GM18907 (cell line): ENCODE measurements at regions not wholly inside any gene's neighbourhood (a gene's known extent, or its start where the extent isn't known, plus 50 kb on each side); places are given as distances from the start of the nearest gene placed in this dataset.
"Not testable (repeated sequence)": the region's sequence is repeated elsewhere in the genome, so short reads cannot be mapped to it uniquely, and the experiment has no call there.

Experiments
- ATAC-seq: cut with Tn5 transposase; IDR thresholded peaks from one replicate; pipeline ENCODE4 v1.9.1; 2021; ENCODE audit warnings: mild to moderate bottlenecking, moderate library complexity; ENCODE audit not compliant: unreplicated experiment

DNA sequence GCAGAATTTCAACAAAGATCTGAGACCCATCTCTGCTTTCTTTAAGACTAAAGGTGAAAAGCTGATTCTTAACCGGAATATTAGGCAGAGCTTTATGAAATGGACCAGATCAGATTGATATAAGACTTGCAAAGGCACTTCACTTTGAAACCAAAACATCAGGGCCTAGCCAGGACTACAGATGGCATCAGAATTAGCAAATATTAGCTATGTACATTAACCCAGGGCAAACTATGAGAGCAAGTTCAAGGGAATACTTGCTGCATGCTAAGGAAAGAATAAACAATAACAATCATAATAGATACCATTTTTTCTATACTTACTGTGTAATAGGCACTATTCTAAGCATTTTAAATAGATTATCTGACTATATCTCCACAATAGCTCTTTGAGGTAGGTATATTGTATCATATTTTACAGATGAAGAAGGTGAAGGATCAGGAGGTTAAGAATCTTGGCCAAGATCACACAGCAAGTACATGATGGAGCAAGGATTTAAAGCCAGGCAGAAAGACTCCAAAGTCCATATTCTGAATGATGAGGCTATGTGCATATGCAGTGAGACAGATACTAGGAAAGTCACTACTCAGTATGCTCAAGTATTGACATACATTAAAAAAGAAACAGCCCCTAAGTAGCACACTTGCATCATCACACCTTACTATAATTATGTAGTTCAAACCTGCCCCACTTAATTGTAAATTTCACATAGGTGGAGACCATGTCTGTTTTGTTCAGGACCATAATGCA lies 209.3 kb upstream of the PKN2 start:
- no peak for ATAC-seq

DNA sequence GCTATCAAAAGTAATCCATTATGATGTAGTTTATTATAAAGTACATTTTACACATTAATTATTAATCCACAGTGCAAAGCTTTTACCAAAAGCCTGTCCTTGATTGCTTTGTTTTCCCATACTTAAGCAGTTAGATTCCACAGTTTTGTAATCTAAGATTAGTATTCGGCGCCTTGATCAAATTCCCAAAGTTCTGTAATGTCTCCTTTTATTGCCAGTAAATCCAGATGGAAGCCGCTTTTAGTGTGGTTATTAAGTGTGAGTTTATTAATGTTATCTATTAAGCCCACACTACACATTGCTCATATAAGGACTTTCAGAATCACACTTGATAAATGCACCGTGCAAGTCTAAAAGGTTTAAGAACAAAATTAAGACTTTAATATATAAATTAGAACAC lies 199.2 kb upstream of the PKN2 start:
- no peak for ATAC-seq

GRCh38 chr1:88488237-88488636 lies 195.8 kb upstream of the PKN2 start:
- ATAC-seq: no peak

DNA sequence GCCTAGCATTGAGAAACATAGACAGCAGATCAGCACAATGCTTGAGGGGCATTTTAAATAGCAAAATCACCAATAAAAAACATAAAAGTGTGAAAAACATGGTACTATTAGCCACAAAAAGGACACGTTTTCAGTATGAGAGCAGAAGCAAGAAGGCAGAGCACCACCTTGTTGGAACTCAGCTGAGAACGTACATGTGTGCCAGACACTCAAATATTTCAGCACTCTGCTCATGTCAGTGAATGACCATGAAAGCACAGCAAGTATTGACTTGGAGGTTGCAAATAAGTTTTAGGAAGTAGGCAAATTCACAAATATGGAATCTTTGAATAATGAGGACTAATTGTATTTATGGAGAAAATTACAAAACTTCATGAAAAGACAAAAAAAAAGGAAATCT lies 193.4 kb upstream of the PKN2 start:
- ATAC-seq: no peak

GRCh38 chr1:88499671-88500070 lies 184.4 kb upstream of the PKN2 start:
- ATAC-seq: no peak

GRCh38 chr1:88502886-88503285 lies 181.2 kb upstream of the PKN2 start:
- ATAC-seq: no peak

GRCh38 chr1:88503646-88504045 lies 180.4 kb upstream of the PKN2 start:
- no peak for ATAC-seq

DNA sequence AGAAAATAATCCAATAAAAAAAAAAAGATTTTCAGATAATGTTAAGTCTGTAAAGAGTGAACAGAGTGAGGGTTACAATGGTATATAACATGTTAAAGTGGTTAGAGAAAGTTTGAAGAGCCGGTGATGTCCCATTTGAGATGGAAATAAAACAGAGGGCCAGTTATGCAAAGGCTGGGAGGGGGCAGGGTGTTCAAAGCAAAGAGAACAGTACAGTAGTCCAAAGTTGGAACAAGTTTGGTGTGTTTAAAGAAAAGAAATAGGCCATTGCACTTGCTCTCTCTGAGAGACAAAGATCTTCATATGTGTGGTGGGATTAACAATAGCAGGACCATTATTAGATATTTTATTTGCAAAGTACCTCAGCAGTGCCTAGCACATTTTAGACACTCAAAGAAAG lies 179.5 kb upstream of the PKN2 start:
- no peak for ATAC-seq

- ATAC-seq: no peak
Measured at GRCh38 chr1:88509379-88509778, 174.7 kb upstream of the PKN2 start.

GRCh38 chr1:88514544-88515060 lies 169.5 kb upstream of the PKN2 start:
- no peak for ATAC-seq

GRCh38 chr1:88517499-88517898 lies 166.6 kb upstream of the PKN2 start:
- not testable (repeated sequence) for ATAC-seq

GRCh38 chr1:88519156-88519555 lies 164.9 kb upstream of the PKN2 start:
- no peak for ATAC-seq

GRCh38 chr1:88523854-88524528 lies 160.1 kb upstream of the PKN2 start:
- ATAC-seq: no peak

GRCh38 chr1:88526456-88526855 lies 157.6 kb upstream of the PKN2 start:
- no peak for ATAC-seq

DNA sequence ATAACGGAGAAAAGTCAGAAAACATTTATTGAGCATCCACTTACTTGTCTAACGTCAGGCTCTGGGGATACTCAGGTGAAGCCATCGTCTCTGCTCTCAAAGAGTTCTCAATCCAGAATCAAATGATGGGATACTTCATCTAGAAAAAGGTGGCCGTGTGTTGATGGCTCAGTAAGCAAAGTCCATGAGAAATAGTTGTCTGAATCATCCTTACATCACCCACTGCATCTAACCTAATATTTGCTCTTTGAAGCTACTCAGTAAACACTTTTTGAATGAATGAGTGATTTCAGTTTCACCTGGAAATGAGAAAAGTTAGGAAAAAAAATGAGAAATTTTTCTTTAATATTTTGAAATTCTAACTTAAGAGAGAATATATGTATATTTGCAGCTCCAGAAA lies 155.3 kb upstream of the PKN2 start:
- no peak for ATAC-seq

GRCh38 chr1:88529581-88529980 lies 154.5 kb upstream of the PKN2 start:
- ATAC-seq: no peak

DNA sequence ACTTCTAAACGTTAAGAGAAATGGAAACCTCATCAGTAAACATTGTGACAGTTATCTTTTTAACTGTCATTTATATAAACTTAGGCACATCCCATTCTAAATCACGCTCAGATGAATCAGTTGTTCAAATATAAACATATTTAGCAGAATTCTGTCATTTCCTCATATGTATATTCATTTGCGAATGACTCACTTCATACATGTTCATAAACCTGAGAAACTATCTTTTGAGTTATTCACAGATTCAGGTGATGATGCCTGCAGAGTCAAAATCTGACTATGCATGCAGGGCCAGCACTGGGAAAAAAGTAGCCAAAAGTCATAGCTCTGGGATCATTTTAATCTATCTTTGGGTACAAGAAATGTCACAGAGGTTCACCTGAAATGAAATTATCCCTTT lies 153.8 kb upstream of the PKN2 start:
- ATAC-seq: no peak

- ATAC-seq: no peak
Measured at GRCh38 chr1:88537787-88538186, 146.3 kb upstream of the PKN2 start.

GRCh38 chr1:88538222-88538899 lies 145.7 kb upstream of the PKN2 start:
- no peak for ATAC-seq

DNA sequence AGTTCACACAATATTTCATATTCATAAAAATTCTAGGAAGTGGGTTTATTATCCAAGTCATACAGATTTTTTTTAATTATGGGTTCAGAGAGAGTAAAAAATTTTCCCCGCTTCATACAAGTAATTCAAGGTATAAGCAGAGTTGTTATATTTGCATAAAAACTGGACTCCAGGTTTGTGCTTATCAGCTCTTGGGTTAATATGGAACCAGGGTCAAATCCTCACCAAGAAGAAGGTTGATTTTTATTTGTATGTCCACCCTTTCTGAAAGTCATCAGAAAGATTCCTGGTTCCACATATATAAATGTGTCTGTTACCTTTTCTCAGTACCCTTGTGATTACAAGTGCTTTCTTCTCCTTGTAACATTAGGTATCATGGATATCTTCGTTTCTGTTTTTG lies 143.8 kb upstream of the PKN2 start:
- ATAC-seq: no peak

GRCh38 chr1:88541596-88541995 lies 142.5 kb upstream of the PKN2 start:
- ATAC-seq: no peak

GRCh38 chr1:88544195-88544594 lies 139.9 kb upstream of the PKN2 start:
- ATAC-seq: no peak
